Esophagus muscularis mucosa (tissue), 4 donors: ENCODE measurements at regions not wholly inside any gene's neighbourhood (a gene's known extent, or its start where the extent isn't known, plus 50 kb on each side); places are given as distances from the start of the nearest gene placed in this dataset.

ENCODE experiments used
- EP300 ChIP-seq: sonication (generic); formaldehyde crosslinking; IDR thresholded peaks from one replicate; pipeline ENCODE4 v1.6.1; 2017; ENCODE audit warnings: antibody characterized with exemption
- POLR2A ChIP-seq: fragments of 450-650 bp; IDR thresholded peaks from one replicate; pipeline ENCODE4 v1.6.1; 2017; ENCODE audit warnings: antibody characterized with exemption, moderate library complexity, mild to moderate bottlenecking, low read depth
- POLR2AphosphoS5 ChIP-seq, 2 donors: sonication (generic); formaldehyde crosslinking; IDR thresholded peaks; one replicate each; pipeline ENCODE4 v1.6.1; 2017; ENCODE audit warnings: antibody characterized with exemption in 2 of 2
- TF ChIP-seq, protein P1 (sequence below), 3 experiments: fragments of 200-600 bp in 2 of 3; fragments of 450-650 bp in 1 of 3; sonication (generic) in 2 of 3; IDR thresholded peaks; one replicate each; pipeline ENCODE4 v1.5.1; 2017 to 2019; ENCODE audit warnings: antibody characterized with exemption in 3 of 3, mild to moderate bottlenecking in 2 of 3, moderate library complexity in 1 of 3

DNA sequence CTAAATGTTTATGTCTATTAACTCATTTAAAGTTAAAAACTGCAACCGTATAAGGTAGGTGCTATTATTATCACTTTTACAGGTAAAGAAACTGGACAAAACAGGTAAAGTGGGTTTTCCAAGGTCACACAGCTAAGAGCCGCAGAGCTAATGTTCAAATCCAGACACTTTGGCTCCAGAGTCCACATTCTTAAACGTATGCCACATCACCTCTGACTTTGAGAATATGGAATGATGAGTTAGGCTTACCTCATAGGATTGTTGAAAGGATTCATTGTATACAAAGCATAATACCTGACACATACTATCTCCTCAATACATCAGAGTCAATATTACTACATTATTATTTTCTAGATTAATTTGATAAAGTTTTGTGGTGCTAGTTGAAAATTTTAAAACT is 240.9 kb upstream of the STT3B start:
- TF ChIP-seq, protein P1, sequence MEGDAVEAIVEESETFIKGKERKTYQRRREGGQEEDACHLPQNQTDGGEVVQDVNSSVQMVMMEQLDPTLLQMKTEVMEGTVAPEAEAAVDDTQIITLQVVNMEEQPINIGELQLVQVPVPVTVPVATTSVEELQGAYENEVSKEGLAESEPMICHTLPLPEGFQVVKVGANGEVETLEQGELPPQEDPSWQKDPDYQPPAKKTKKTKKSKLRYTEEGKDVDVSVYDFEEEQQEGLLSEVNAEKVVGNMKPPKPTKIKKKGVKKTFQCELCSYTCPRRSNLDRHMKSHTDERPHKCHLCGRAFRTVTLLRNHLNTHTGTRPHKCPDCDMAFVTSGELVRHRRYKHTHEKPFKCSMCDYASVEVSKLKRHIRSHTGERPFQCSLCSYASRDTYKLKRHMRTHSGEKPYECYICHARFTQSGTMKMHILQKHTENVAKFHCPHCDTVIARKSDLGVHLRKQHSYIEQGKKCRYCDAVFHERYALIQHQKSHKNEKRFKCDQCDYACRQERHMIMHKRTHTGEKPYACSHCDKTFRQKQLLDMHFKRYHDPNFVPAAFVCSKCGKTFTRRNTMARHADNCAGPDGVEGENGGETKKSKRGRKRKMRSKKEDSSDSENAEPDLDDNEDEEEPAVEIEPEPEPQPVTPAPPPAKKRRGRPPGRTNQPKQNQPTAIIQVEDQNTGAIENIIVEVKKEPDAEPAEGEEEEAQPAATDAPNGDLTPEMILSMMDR (IDR thresholded peaks at IDR 0.05) = no peak
- TF ChIP-seq POLR2A (no peak), POLR2AphosphoS5 (IDR thresholded peaks at IDR 0.05) (no peak), EP300 (no peak)
